SK-MEL-5 (cell line): ENCODE measurements at regions not wholly inside any gene's neighbourhood (a gene's known extent, or its start where the extent isn't known, plus 50 kb on each side); places are given as distances from the start of the nearest gene placed in this dataset.

ENCODE experiments used
- DNase-seq: peaks from one replicate; pipeline ENCODE4 v3.0.0-alpha.2; 2016; ENCODE audit warnings: low read depth, low spot score
- in situ Hi-C: cut with HindIII; loops from 2 replicates; pipeline ENCODE4 v1.10.0; 2016; ENCODE audit warnings: low sequenced_read_pairs, high pct_unique_total_duplicates, low pct_unique_long_range_greater_than_20kb

DNA sequence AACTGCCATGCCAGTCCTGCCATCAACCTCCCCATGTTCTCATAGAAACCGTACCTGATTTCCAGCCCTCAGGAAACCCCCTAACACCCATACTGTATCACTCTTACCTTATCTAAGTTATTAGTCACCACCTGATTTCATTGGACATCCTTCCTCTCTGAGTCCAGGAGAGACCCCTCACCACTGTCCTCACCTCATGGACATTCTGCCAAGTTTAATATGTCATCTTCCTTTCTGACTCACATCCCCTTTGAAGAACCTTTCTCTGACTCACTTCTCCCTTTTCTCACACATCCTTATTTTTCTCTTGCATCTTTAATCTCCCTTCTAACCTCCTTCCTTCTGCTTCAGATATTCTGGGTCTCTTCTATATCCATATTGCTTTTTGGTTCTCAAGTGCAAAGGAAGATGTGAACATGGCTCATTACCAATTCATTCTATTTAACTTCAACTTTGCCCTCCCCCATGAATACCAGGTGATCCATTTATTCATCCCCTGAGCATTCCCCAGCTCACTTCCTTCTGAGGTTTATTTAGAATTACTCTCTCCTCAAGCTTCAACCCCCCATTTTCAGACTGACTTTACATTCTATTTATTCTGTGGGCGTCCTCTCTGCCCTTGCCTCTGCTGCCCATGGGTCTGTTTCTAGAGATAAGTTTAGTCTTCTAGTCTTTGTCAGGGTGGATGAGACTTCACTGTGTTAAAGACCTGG lies 206.8 kb upstream of the ESRRG start:
- in situ Hi-C loops: no loop called here
- no peak for DNase-seq

- DNase-seq: no peak
- in situ Hi-C loops: no loop called here
Measured at GRCh38 chr1:216927633-216928032, 204.4 kb upstream of the ESRRG start.

- no peak for DNase-seq
- in situ Hi-C loops: no loop called here
Measured at GRCh38 chr1:216926720-216927510, 203.7 kb upstream of the ESRRG start.

GRCh38 chr1:216925962-216926625 lies 202.9 kb upstream of the ESRRG start:
- in situ Hi-C loops: no loop called here
- no peak for DNase-seq

GRCh38 chr1:216924732-216925131 lies 201.5 kb upstream of the ESRRG start:
- in situ Hi-C loops: no loop called here
- no peak for DNase-seq

- in situ Hi-C loops: no loop called here
- DNase-seq: no peak
Measured at GRCh38 chr1:216923601-216924000, 200.4 kb upstream of the ESRRG start.

GRCh38 chr1:216922406-216922805 lies 199.2 kb upstream of the ESRRG start:
- in situ Hi-C loops: no loop called here
- no peak for DNase-seq

DNA sequence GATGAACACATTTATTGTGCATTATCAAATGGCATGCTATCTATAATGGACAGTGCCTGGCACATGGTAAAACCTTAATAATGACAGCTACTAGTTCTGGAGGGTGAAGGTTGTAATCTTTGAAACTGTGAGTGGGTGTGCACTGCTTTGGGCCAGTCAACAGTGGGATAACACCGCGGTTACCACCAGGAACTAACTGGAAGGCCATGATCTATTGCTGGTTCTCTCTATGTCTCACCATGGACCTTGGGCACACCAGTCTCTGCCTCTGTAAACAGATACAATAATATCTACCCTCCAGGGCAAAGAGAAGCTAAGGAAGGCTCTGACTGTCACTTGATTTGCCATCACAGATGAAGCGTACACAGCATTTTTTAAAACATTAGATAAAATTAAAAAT lies 198.6 kb upstream of the ESRRG start:
- no peak for DNase-seq
- in situ Hi-C loops: no loop called here

- in situ Hi-C loops: no loop called here
- no peak for DNase-seq
Measured at GRCh38 chr1:216919060-216919970, 196.1 kb upstream of the ESRRG start.

- no peak for DNase-seq
- in situ Hi-C loops: no loop called here
Measured at GRCh38 chr1:216916890-216917438, 193.7 kb upstream of the ESRRG start.

- in situ Hi-C loops: no loop called here
- DNase-seq: peak; percentile 48
Measured at GRCh38 chr1:216914974-216915373, 191.7 kb upstream of the ESRRG start.

DNA sequence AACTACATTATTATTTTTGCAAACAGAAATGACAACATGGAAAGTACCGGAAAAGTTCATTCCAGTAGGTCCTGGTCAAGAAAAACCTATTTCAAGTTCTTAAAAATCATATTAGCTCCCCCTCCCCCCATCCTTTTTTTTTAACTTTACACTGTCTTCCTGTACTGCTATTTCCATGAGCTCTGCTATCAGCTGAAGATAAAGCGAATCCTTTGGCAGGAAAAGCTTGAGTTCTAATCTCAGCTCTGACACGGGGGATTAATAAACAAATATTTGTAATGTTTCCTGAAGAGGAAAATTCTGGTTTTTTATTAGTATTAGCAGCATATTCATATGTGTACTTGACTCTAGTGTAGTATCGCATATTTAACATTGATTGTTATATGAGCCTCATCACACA lies 190.7 kb upstream of the ESRRG start:
- in situ Hi-C loops: no loop called here
- DNase-seq: no peak

DNA sequence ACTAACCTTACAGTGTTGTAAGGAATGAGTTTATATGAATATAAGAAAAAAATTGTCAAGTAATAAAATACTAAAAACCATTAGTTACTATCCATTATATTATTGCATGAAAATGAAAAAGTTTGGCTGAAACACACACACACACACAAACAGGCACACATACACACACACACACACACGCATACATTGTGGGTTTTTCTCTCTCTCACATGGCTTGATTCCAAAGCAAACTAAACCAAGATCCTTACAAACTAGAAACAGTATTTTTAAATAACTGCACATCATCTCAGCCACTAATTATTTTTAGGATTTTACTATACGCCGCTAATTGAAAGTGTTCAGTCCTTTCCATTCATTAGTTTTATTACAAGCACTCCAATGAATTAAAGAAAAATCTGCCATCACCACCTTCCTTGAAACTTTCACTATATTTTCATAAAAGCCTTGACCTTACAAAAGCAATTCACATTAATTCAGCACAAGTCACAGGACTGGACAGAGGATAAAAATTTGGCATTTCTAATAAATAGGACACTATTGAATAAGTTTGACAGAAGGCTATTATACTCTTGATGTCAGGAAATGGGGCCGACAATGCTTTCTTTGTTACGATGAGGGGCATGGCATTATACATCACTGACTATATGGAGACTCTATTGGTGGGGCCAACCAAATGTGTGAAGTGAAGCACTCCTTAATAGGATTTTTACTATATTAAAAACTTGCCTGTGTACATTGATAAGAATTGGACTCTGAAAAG lies 187.0 kb upstream of the ESRRG start:
- in situ Hi-C loops: no loop called here
- peak; percentile 99 for DNase-seq

DNA sequence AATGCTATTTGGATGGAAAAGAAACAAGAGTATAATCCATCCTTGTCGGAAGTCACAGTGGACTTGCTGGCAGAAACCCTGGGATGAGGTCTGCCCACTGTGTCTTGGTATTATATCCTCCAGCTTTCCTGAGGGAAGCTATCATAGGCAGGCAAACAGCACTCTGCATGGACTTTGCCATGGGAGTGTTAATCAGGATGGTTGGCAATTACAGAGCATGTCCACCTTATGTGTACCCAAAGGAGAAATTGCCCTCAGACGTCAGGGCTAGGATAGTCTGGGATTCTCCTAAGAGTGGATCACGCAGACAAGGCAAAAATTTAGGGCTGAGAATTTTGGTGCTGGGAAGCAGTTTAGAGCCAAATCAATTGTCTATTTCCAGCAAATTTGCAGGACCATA lies 184.9 kb upstream of the ESRRG start:
- in situ Hi-C loops: no loop called here
- DNase-seq: no peak

DNA sequence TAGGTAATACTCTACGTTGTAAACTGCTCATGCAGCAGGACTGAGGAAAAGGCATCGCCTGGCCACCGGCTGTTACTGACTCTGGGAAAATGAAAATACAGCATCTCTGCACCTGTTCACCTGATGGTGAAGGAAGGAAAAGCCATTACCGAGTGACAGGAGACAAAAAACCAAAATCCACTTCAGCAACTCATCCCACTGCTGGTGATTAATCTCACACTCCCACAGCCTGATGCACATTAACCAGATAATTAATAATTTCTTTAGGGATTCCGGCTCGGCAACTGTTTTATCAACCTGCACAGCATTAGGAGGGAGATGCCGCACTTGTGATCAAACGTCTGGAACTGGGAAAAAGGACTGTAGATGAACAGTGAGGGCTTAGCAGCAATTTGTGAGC lies 183.9 kb upstream of the ESRRG start:
- in situ Hi-C loops: no loop called here
- no peak for DNase-seq

DNA sequence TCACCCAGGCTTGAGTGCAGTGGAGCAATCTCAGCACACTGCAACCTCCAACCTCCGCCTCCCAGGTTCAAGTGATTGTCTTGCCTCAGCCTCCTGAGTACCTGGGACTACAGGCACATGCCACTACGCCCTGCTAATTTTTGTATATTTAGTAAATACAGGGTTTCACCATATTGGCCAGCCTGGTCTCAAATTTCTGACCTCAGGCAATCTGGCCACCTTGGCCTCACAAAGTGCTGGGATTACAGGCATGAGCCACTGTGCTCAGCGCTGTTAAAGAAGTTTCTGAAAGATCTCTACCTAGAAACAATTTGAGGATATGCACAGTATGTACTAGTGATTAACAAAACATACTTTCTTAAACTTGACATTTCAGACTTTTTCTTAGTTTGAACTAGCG lies 182.6 kb upstream of the ESRRG start:
- no peak for DNase-seq
- in situ Hi-C loops: no loop called here

GRCh38 chr1:216905137-216905536 lies 181.9 kb upstream of the ESRRG start:
- DNase-seq: no peak
- in situ Hi-C loops: no loop called here
